SIG-M5 treated with dmso at 0.1 percent for 504 hours (cell line): ENCODE measurements at regions not wholly inside any gene's neighbourhood (a gene's known extent, or its start where the extent isn't known, plus 50 kb on each side); places are given as distances from the start of the nearest gene placed in this dataset.

ENCODE experiments used
- DNase-seq: peaks from one replicate; lab custom pipeline; 2025; ENCODE audit not compliant: unreplicated experiment; lab: John Stamatoyannopoulos, UW

GRCh38 chr10:126783806-126784557 lies 113.5 kb upstream of the C10orf90 start:
- DNase-seq, result no peak

GRCh38 chr10:126787201-126787600 lies 116.7 kb upstream of the C10orf90 start:
- DNase-seq, result no peak

- DNase-seq, result no peak
Observed at GRCh38 chr10:126795318-126795717, 109.9 kb upstream of the DOCK1 start.

GRCh38 chr10:126798649-126799048 lies 106.6 kb upstream of the DOCK1 start:
- DNase-seq, result no peak

GRCh38 chr10:126803394-126803793 lies 101.8 kb upstream of the DOCK1 start:
- DNase-seq, result no peak

GRCh38 chr10:126804396-126804795 lies 100.8 kb upstream of the DOCK1 start:
- DNase-seq, result no peak

- no peak for DNase-seq
Observed at GRCh38 chr10:126806498-126806897, 98.7 kb upstream of the DOCK1 start.

- DNase-seq, result no peak
Observed at GRCh38 chr10:126806991-126807702, 98.1 kb upstream of the DOCK1 start.

- no peak for DNase-seq
Observed at GRCh38 chr10:126808103-126808502, 97.1 kb upstream of the DOCK1 start.

GRCh38 chr10:126813432-126813831 lies 91.8 kb upstream of the DOCK1 start:
- DNase-seq, result no peak

- no peak for DNase-seq
Observed at GRCh38 chr10:126833542-126833941, 71.7 kb upstream of the DOCK1 start.

- DNase-seq, result no peak
Observed at GRCh38 chr10:126836009-126836408, 69.2 kb upstream of the DOCK1 start.

GRCh38 chr10:126838316-126838715 lies 66.9 kb upstream of the DOCK1 start:
- no peak for DNase-seq

- DNase-seq, result no peak
Observed at GRCh38 chr10:126839094-126839761, 66.0 kb upstream of the DOCK1 start.

GRCh38 chr10:126840576-126841135 lies 64.6 kb upstream of the DOCK1 start:
- no peak for DNase-seq

GRCh38 chr10:126841341-126841895 lies 63.8 kb upstream of the DOCK1 start:
- no peak for DNase-seq

- no peak for DNase-seq
Observed at GRCh38 chr10:126842356-126842755, 62.9 kb upstream of the DOCK1 start.

GRCh38 chr10:126842836-126843235 lies 62.4 kb upstream of the DOCK1 start:
- no peak for DNase-seq

GRCh38 chr10:126843299-126843934 lies 61.8 kb upstream of the DOCK1 start:
- DNase-seq, result no peak

- no peak for DNase-seq
Observed at GRCh38 chr10:126844406-126844805, 60.8 kb upstream of the DOCK1 start.

GRCh38 chr10:126846469-126846868 lies 58.8 kb upstream of the DOCK1 start:
- DNase-seq, result no peak
